Body of pancreas (tissue), 4 donors: ENCODE measurements at regions not wholly inside any gene's neighbourhood (a gene's known extent, or its start where the extent isn't known, plus 50 kb on each side); places are given as distances from the start of the nearest gene placed in this dataset.

Source experiments
- POLR2A ChIP-seq, 3 donors: fragments of 450-650 bp; IDR thresholded peaks; one replicate each; pipeline ENCODE4 v1.6.1; 2016; ENCODE audit warnings: antibody characterized with exemption in 3 of 3, mild to moderate bottlenecking in 2 of 3
- TF ChIP-seq, protein P1 (sequence below), 7 experiments: fragments of 450-650 bp in 4 of 7; fragments of 200-600 bp in 3 of 7; sonication (generic) in 3 of 7; IDR thresholded peaks; one replicate each; pipeline ENCODE4 v1.5.1; 2016 to 2019; ENCODE audit warnings: antibody characterized with exemption in 7 of 7

DNA sequence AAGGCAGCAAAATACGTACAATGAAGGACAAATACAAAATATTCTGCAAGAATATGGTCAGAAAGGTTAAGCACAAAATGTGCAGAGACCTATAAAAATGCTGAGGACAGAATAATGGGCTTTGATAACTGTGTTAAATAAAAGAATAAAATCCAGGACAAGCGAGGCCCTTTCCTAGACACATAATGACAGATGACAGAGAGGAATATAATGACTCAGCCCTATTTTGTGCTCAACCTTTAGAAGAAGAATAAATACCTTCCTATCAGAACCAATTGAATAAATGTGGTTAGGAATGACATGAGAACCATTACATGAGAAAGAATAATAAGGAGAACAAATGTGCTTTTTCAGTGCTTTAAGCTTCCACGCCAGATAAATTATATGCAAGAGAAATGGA is 178.0 kb downstream of the TEX13C start:
- TF ChIP-seq, protein P1, sequence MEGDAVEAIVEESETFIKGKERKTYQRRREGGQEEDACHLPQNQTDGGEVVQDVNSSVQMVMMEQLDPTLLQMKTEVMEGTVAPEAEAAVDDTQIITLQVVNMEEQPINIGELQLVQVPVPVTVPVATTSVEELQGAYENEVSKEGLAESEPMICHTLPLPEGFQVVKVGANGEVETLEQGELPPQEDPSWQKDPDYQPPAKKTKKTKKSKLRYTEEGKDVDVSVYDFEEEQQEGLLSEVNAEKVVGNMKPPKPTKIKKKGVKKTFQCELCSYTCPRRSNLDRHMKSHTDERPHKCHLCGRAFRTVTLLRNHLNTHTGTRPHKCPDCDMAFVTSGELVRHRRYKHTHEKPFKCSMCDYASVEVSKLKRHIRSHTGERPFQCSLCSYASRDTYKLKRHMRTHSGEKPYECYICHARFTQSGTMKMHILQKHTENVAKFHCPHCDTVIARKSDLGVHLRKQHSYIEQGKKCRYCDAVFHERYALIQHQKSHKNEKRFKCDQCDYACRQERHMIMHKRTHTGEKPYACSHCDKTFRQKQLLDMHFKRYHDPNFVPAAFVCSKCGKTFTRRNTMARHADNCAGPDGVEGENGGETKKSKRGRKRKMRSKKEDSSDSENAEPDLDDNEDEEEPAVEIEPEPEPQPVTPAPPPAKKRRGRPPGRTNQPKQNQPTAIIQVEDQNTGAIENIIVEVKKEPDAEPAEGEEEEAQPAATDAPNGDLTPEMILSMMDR (IDR thresholded peaks at IDR 0.05): no peak
- no peak for TF ChIP-seq POLR2A (IDR thresholded peaks at IDR 0.05)
